BJ (cell line): ENCODE measurements at regions not wholly inside any gene's neighbourhood (a gene's known extent, or its start where the extent isn't known, plus 50 kb on each side); places are given as distances from the start of the nearest gene placed in this dataset.

Source experiments
- CTCF ChIA-PET: fragments of 350-600 bp; formaldehyde crosslinking; extraction: SDS; loops from one replicate; lab custom pipeline; 2021; ENCODE audit warnings: antibody characterized with exemption, inconsistent platforms; lab: Yijun Ruan, JAX
- POLR2A ChIA-PET: fragments of 300-600 bp; sonication (Branson Sonifier 250); formaldehyde crosslinking; extraction: SDS; loops from one replicate; lab custom pipeline; 2021; ENCODE audit warnings: antibody characterized with exemption; lab: Charles Lee
- DNase-seq: peaks from one replicate; pipeline ENCODE4 v3.0.0-alpha.2; 2011; ENCODE audit warnings: low read depth
- H3K27me3 ChIP-seq: 2 replicates; pipeline ENCODE4 v1.6.0; 2011; ENCODE audit warnings: low read length; ENCODE audit not compliant: control insufficient read depth, insufficient read depth
- H3K36me3 ChIP-seq: 2 replicates; pipeline ENCODE4 v1.5.1; 2011; ENCODE audit warnings: low read length; ENCODE audit not compliant: control insufficient read depth, insufficient read depth
- H3K4me3 ChIP-seq: 2 replicates; pipeline ENCODE4 v1.5.1; 2011; ENCODE audit warnings: low read depth, mild to moderate bottlenecking, control low read depth, low read length
- TF ChIP-seq, protein P1 (sequence below): IDR thresholded peaks from 2 replicates; pipeline ENCODE4 v1.5.1; 2011; ENCODE audit warnings: low read depth, mild to moderate bottlenecking, control low read depth, inconsistent platforms, low read length, moderate library complexity; ENCODE audit not compliant: insufficient read depth

DNA sequence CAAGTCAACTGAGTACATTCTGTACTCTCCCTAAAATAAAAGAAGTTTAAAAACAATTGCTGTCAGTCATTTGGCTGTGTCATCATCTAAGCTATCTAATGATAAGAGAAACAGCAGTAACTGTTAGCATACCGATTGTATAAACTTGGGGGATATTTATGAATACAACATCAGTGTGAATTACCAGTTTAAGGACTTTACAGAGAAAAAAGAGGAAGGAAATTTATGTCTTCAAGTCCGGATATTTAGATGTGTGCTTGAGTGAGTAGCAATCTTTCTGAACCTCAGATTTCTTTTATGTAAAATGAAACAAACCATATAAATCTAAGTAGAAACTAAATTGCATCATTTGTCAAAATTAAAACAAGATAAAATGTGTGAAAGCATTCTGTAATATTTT is 1557.0 kb downstream of the MRPL39 start:
- ChIA-PET POLR2A (no interaction called here), CTCF (no interaction called here)
- no peaks in the 10 kb centered on the region for H3K27me3 ChIP-seq
- no peak overlapping the region for H3K4me3 ChIP-seq
- TF ChIP-seq, protein P1, sequence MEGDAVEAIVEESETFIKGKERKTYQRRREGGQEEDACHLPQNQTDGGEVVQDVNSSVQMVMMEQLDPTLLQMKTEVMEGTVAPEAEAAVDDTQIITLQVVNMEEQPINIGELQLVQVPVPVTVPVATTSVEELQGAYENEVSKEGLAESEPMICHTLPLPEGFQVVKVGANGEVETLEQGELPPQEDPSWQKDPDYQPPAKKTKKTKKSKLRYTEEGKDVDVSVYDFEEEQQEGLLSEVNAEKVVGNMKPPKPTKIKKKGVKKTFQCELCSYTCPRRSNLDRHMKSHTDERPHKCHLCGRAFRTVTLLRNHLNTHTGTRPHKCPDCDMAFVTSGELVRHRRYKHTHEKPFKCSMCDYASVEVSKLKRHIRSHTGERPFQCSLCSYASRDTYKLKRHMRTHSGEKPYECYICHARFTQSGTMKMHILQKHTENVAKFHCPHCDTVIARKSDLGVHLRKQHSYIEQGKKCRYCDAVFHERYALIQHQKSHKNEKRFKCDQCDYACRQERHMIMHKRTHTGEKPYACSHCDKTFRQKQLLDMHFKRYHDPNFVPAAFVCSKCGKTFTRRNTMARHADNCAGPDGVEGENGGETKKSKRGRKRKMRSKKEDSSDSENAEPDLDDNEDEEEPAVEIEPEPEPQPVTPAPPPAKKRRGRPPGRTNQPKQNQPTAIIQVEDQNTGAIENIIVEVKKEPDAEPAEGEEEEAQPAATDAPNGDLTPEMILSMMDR = no peak
- no peak for DNase-seq
- H3K36me3 ChIP-seq = no peaks in the 10 kb centered on the region

DNA sequence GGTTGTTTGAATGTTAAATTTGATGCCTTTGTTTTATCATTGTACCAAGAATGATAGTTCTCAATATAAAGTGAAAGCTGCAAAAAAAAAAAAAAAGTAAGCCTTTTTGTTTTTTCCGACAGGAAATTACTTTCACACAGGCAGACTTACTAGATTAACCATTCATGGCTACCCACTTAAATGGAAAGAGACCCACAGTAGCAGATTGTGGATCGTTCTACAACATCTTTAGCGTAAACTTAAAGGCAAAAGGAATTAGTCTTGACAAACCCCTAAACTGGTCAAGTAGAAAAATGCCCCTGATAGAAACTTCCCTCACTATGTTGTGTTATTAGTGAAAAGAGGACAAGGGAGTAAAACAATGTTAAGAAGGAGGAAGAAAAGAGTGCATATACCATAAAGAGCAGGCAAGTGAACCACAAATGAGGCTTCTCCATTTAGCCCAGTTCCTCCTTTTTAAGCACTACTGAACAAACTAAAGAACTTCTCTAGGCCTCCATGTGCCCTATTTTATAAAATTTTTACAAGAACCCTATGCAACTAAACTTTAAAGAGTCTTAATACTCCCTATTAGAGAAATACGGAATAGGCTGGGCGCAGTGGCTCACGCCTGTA is 1560.3 kb downstream of the MRPL39 start:
- POLR2A ChIA-PET = no interaction called here
- Histone ChIP-seq H3K27me3 (no peaks in the 10 kb centered on the region), H3K36me3 (no peaks in the 10 kb centered on the region), H3K4me3 (no peak overlapping the region)
- TF ChIP-seq, protein P1 = no peak
- CTCF ChIA-PET = no interaction called here
- DNase-seq = no peak

DNA sequence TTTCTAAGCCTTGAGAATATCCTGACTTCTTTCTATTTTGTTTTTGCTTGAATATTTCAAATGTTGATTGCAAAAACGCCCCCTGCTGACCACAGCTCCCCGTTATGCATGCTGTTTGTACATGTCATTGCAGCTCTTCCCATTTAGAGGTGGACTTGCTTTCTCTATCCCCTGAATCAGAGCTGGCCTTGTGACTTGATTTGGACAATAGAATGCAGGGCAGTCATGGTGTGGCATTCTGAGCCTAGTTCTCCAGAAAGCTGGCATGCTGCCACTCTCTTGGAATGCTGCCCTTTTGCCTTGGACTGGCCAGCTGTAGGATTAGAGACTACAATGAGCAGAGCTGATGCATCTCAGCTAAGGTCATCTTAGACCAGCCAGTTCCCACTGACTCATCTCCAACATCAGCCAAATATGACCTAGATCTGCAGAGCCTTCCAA is 1561.5 kb downstream of the MRPL39 start:
- TF ChIP-seq, protein P1 = no peak
- Histone ChIP-seq H3K4me3 (no peak overlapping the region), H3K36me3 (no peaks in the 10 kb centered on the region), H3K27me3 (no peaks in the 10 kb centered on the region)
- no peak for DNase-seq
- ChIA-PET CTCF (interaction anchor here (0.6 to 0.7 kb wide), 2 partner anchors 431 to 544 kb away, joined by 3 read pairs; no protein-coding TSS in a partner anchor), POLR2A (no interaction called here)

DNA sequence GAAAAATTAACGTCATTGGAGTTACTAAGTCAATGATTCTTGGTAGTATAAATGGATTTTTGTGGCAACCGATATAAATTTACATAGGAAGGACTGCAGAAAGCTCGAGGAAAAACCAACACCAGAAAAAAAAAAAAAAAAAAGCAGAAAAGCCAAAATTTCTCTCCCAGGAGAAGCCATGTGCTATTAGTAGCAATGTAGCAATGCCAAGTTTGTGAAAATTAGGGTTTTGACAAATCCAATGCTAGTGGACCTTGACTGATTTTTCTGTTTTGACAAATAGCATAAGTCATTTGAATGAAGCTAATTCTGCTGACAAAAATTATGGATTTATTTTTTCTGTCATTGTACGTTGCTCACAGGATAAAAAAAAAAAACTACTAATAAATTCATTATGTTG is 1561.9 kb downstream of the MRPL39 start:
- Histone ChIP-seq H3K4me3 (no peak overlapping the region), H3K27me3 (no peaks in the 10 kb centered on the region), H3K36me3 (no peaks in the 10 kb centered on the region)
- ChIA-PET POLR2A (no interaction called here), CTCF (interaction anchor here (0.6 to 0.7 kb wide), 2 partner anchors 431 to 545 kb away, joined by 3 read pairs; no protein-coding TSS in a partner anchor)
- TF ChIP-seq, protein P1 = no peak
- DNase-seq = no peak

DNA sequence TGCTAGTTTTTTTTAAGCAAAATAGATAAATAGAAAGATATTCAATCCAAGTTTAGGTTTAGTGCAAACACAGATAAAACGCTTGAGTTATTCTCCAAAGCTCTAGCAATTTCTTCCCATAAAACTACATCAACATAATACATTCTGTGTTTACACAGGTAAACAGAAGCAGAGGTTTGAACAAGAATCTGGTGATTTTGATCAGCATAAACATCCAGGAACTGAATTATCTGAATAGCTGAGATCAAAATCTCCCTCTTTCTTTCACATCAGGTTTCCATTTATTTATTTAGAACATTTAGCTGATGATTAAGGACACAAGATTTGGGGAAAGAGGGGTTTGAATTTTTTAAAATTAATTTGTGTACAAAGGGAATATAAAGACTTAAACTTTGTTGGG is 1564.6 kb downstream of the MRPL39 start:
- H3K4me3 ChIP-seq = no peak overlapping the region
- CTCF ChIA-PET = no interaction called here
- POLR2A ChIA-PET = no interaction called here

More for the DNA sequence above, 1564.6 kb downstream of the MRPL39 start:
- DNase-seq = no peak
- Histone ChIP-seq H3K27me3 (no peaks in the 10 kb centered on the region), H3K36me3 (no peaks in the 10 kb centered on the region)
- TF ChIP-seq, protein P1 = no peak
